GM18907 (cell line): ENCODE measurements at regions not wholly inside any gene's neighbourhood (a gene's known extent, or its start where the extent isn't known, plus 50 kb on each side); places are given as distances from the start of the nearest gene placed in this dataset.

Source experiments
- ATAC-seq: cut with Tn5 transposase; IDR thresholded peaks from one replicate; pipeline ENCODE4 v1.9.1; 2021; ENCODE audit warnings: mild to moderate bottlenecking, moderate library complexity; ENCODE audit not compliant: unreplicated experiment

- no peak for ATAC-seq
These were observed 106.7 kb upstream of the TTC29 start for GRCh38 chr4:147052361-147052760.

- ATAC-seq = no peak
These were observed 108.7 kb upstream of the TTC29 start for GRCh38 chr4:147054228-147054872.

GRCh38 chr4:147056940-147057610 lies 111.4 kb upstream of the TTC29 start:
- no peak for ATAC-seq

- ATAC-seq = no peak
These were observed 112.0 kb upstream of the TTC29 start for GRCh38 chr4:147057611-147058190.

GRCh38 chr4:147059064-147059731 lies 113.5 kb upstream of the TTC29 start:
- ATAC-seq = no peak

GRCh38 chr4:147060151-147060931 lies 114.7 kb upstream of the TTC29 start:
- ATAC-seq = no peak

- no peak for ATAC-seq
These were observed 119.2 kb upstream of the TTC29 start for GRCh38 chr4:147064856-147065255.

- ATAC-seq = no peak
These were observed 122.9 kb upstream of the TTC29 start for GRCh38 chr4:147068564-147068963.

- ATAC-seq = no peak
These were observed 125.6 kb upstream of the TTC29 start for GRCh38 chr4:147071209-147071740.

- no peak for ATAC-seq
These were observed 130.5 kb upstream of the TTC29 start for GRCh38 chr4:147076179-147076578.

GRCh38 chr4:147076728-147077127 lies 131.1 kb upstream of the TTC29 start:
- no peak for ATAC-seq

GRCh38 chr4:147078362-147078761 lies 132.7 kb upstream of the TTC29 start:
- ATAC-seq = no peak

- ATAC-seq = no peak
These were observed 133.4 kb upstream of the TTC29 start for GRCh38 chr4:147078875-147079658.

GRCh38 chr4:147084861-147085260 lies 139.2 kb upstream of the TTC29 start:
- ATAC-seq = no peak

- ATAC-seq = no peak
These were observed 140.1 kb upstream of the TTC29 start for GRCh38 chr4:147085781-147086180.

- no peak for ATAC-seq
These were observed 142.5 kb upstream of the TTC29 start for GRCh38 chr4:147088146-147088545.

- no peak for ATAC-seq
These were observed 144.8 kb upstream of the TTC29 start for GRCh38 chr4:147090486-147090885.

- no peak for ATAC-seq
These were observed 147.5 kb upstream of the TTC29 start for GRCh38 chr4:147093206-147093605.

GRCh38 chr4:147094238-147094637 lies 148.6 kb upstream of the TTC29 start:
- no peak for ATAC-seq
